ENCODE measurements at regions not wholly inside any gene's neighbourhood (a gene's known extent, or its start where the extent isn't known, plus 50 kb on each side); places are given as distances from the start of the nearest gene placed in this dataset.
"Not testable (repeated sequence)": the region's sequence is repeated elsewhere in the genome, so short reads cannot be mapped to it uniquely, and the experiment has no call there.

DNA sequence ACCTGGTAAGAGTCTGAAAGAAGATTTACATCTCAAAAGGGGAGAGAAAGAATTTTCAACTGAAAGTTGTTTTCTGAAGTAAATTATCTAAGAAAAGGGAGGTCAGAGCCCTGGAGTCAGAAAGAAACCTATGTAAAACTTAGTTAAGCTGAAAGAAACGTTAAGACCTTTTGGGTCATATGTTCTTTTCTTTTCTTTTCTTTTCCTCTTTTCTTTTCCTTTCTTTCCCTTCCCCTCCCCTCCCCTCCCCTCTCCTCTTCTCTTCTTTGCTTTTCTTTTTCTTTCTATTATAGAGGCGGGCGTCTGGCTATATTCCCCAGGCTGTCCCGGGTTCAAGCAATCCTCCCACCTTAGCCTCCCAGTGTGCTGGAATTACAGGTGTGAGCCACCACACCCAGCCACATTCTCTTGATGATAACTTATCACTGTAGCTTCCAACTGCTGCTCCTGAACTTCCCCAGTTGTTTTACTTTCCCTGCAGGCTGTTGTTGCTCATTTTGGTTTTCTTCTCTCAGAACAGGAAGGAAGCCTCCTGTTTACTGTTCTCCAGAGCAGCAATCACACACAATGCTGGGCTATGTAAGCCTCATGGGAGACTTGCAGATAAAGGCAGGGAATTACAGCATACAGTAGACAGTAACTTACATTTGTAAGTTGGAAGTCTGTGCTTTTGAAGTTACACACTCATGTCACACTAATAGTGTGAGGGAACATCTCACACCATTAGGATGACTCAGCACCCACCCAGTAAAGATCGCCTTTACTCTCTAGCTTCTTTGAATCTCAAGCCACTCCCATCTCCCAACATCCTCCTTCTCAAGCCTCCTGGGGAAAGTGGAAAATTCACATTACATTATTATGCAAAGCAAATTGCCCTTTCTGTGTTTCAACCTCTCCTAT, 2216.6 kb upstream of the WWC1 start:
- DNase-seq (ENCODE audit: low spot score): no peak

DNA sequence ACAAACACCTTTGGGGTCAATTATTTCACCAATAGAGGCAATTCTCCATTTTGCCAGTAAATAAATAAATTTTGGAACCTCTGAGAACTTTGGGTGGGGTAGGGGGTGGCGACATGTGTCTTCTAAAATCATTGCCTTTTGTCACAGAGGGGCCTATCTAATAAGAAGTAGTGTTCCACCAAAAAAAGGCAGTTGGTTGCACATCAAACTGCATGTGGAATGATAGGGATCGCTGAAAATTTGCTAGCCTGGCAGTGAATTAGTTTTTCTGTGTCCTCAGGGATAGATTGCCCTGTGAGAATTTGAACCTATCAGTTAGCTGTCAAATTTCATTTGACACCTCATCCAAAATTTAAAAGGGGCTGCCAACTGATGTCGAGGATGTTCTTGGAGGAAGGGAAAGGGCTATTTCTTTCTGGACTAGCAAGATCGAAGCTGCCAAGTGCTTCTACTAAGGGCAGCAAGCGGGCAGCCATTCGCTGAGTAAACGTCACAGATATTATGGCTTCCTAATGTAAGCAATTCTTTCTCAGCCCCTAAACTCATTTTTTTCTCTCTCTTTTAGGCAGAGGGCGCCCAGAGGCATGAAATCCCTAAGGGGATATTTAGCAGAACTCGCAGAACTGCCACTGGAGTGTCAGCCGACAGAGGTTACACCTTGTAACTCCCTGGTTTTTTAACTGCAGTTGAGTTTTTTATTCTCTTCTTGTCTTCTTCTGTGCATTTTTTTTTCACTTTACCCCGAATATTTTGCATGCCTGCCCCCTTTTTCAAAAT, 2208.1 kb upstream of the WWC1 start:
- DNase-seq (ENCODE audit: low spot score): no peak

DNA sequence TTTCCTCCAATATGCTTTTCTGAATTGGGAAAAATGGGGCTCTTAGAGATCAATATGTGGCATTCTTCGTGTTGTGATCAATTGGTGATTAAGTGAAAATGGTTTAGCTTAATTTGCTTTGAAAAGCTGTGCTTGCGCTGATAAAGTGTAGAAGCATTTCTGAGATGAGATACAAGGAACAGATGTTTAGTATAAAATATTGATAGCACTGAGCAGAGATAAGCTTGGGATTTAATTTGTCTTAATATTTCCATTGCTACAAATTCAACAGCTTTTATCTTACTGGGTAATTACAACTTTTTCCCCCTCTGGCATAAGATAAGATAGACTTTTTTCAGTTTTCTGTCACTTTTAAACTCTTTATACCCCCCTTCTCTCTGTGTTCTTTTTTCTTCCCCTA, 2204.9 kb upstream of the WWC1 start:
- DNase-seq (ENCODE audit: low spot score): no peak

DNA sequence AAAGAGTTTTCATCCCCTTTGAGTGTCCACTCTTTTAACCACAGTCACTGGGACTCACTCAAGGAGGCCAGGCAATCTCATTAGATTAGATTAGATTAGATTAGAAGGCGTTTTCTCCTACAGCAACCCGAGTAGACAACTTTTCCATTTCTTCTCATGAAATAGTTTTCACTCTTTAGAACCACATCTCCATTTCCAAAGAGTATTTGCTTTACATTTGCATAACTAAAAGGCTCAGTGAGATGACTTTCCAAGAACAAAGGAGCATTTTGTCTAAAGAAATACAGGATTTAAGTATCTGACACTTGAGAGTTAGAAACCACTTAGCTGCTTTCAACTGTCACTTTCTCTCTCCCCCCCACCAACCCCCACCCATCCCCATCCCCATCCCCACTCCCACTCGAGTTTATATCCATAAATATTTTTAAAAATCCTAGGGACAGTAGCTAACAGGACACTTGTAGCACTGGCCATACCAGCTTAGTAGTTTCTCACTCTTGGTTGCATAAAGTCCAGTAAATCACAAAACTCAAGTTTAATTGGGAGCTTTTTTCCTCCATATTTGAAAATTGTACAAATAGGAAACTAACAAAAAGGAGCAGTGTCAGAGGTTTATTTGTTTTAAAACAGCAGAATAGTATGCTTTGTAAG, 2202.9 kb upstream of the WWC1 start:
- DNase-seq (ENCODE audit: low spot score): no peak

DNA sequence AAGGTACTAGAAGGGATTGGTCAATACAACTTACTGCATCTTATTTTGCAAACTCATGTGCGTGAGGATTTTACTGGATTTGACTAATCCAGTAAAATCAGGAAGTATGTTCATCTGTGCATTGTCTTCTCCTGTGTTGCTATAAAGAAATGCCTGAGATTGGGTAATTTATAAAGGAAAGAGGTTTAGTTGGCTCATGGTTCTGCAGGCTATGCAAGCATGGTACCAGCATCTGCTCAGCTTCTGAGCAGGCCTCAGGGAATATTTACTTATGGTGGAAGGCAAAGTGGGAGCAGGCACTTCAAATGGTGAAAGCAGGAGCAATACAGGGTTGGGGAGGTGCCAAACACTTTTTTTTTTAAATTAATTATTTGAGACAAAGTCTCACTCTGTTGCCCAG, 2199.5 kb upstream of the WWC1 start:
- DNase-seq (ENCODE audit: low spot score): no peak

DNA sequence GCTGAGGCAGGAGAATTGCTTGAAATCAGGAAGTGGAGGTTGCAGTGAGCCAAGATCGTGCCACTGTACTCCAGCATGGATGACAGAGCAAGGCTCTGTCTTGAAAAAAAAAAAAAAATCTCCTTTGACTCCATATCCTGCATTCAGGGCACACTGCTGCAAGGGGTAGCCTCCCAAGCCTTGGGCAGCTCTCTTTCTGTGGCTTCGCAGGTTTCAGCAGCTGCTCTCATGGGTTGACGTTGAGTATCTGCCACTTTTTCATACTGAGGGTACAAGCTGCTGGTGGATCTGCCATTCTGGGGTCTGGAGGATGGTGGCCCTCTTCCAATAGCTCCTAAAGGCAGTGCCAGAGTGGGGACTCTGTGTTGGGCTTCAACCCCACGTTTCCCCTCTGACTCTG, 2198.1 kb upstream of the WWC1 start:
- no peak for DNase-seq (ENCODE audit: low spot score)

DNA sequence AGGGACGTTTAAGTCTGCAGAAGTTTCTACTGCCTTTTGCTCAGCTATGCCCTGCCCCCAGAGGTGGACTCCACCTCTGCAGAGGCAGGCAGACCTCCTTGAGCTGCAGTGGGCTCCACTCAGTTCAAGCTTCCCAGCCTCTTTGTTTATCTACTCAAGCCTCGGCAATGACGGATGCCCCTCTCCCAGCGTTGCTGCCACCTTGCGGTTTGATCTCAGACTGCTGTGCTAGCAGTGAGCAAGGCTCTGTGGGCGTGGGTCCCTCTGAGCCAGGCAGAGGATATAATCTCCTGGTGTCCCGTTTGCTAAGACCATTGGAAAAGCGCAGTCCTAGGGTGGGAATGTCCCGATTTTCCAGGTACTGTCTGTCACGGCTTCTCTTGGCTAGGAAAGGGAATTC, 2188.5 kb upstream of the WWC1 start:
- no peak for DNase-seq (ENCODE audit: low spot score)

DNA sequence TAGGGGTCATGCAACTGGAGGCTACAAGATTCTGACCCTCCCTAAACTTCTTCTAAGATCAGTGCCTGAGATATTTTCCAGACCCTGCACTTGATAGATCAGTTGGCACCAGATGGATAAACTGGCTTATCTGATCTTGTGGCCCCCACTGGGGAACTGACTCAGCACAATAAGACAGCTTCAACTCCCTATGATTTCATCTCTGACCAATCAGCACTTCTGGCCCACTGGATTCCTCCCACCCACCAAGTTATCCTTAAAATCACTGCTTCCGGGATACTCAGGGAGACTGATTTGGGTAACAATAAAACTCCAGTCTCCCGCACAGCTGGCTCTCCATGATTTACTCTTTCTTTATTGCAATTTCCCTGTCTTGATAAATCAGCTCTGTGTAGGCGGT, 2180.4 kb upstream of the WWC1 start:
- DNase-seq (ENCODE audit: low spot score): no peak

DNA sequence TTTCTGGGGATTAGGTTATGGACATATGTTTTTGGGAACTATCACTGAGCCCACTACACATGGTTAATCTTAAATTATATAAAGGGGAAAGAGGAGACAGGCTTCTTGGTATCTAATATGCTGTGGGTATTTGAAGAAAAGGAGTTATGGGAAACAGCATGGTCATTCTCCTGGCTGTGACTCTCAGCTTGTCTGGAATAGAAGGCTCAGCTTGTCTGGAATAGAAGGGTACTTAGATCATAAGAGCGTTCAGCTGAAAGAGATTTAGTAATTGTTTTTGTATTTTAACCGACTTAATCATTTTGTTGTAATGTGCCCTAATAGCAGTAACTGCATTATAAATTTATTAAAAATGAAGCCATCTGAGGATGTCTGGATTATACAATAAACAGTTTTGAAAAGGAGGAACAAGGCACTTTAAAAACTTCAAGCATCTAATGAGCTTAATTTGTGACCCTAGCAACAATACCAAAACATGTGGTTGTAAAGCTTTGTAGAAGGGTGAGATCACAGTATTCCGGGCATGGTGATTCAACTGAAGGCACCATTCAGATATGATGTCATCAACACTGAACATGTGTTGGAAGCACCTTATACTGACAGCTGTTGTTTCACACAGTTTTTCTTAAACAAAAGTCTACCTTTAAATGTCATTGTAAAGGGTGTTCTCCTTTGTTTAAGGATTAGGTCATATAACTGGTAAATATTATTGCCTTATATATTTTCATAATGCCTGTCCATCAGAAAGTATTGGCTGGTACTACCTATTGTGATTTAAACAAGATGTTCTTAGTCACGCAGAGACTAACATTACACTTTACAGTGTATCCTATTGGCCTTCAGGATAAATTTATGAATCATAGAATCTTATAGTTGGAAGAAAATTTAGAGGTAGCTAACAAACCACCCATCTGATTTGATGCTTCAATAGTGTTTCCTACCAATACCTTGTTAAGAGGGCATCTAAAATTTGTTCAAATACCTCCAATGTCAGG, 2174.1 kb upstream of the WWC1 start:
- DNase-seq (ENCODE audit: low spot score): no peak

DNA sequence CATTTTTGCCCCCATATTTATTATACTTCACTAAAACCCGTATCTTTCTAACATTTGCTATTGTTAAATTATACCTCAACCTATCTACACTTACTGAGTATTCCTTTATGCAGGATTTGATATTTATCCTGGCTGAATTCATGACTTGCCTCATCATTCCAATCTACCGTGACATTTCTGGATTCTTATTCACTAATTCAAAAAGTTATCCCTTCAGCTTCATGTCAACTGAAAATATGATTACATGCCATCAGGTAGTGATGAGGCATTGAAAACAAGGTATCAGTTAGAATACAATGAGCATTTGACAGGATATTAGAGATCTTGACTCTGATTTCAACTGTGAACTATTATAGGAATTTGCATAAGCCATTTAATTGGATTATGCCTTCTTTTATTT, 2171.9 kb upstream of the WWC1 start:
- no peak for DNase-seq (ENCODE audit: low spot score)

DNA sequence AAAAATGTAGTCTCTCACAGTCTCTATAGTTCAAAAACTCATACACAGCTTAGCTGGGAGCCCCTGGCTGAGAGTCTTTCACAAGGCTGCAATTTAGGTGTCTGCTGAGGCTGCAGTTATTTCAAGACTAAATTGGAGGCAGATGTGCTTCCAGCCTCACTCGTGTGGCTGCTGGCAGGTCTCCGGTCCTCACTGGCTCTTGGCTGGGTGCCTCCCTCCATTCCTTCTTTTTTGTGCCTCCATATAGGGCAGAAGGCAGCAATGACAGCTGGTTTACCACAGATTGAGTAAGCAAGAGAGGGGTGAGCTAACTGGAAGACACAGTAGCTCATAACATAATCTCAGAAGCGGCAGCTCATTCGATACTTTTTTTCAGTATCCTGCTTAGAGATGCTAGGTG, 2167.7 kb upstream of the WWC1 start:
- DNase-seq (ENCODE audit: low spot score): no peak

DNA sequence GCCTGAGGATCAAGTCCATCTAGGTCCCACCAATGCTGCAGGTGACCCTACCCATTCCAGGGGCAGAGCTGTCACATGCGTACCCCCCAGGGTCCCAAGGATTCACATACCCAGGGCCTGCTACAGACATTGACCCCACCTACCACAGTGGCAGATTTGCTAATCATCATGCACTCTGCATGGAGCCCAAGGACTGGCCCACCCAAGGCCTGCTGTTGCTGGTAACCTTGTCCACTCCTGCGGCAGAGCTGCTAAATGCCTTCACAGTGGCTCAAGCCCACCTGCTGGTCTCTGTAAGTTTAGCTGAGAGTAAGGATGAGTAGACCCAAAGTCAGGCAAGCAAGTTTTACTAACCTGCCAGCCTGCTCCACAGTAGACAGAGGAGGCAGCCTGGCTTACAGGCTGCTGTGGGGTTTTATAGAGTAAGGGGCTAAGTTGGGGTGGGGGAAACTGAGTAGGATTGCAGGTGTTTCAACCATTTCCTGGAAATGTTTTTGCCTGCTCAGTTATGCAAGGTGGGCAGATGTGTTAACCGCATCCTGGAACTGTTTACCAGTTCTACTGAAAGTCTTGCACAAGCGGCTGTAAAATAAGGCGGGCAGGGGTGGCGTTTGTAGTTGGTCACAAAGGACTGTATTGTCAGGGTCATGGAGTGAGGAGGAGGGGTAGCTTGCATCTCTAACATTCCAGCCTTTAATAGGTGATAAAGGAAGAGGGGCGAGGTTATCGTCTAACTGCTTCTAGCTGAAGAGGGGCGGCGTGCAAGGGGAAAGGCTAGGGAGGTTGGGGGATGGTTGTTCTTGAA, 2163.5 kb upstream of the WWC1 start:
- no peak for DNase-seq (ENCODE audit: low spot score)

DNA sequence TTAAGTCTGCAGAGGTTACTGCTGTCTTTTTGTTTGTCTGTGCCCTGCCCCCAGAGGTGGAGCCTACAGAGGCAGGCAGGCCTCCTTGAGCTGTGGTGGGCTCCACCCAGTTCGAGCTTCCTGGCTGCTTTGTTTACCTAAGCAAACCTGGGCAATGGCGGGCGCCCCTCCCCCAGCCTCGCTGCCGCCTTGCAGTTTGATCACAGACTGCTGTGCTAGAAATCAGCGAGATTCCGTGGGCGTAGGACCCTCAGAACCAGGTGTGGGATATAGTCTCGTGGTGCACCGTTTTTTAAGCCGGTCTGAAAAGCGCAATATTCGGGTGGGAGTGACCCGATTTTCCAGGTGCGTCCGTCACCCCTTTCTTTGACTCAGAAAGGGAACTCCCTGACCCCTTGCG, 2146.3 kb upstream of the WWC1 start:
- DNase-seq (ENCODE audit: low spot score): not testable (repeated sequence)

DNA sequence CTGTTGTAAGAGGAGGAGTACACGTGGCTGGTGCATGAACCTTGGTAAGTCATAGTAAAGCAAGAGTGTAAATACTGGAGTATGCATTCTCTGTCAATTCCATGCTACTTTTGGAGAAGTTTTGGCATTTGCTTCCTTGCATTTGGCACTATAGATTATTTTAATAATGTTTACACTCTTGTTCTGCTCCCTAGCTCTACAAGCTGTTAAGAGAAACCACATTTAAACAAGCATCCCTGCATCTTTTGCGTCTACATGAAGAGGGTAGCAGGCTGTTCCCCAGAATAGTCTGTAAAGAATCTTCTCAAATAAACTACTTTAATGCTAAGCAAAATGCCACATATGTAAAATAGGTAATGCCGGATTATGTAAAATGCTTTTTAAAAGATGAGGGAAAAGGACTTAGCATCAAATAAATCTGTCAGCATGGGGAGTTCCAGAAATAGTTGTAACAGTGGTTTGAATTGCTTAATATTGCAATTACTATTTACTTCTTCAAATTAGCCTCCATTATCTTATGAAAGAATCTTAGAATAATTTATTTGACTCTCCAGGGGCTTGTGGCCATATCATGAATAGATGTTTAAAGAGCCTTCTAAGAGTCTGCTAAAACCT, 2127.3 kb upstream of the WWC1 start:
- no peak for DNase-seq (ENCODE audit: low spot score)

DNA sequence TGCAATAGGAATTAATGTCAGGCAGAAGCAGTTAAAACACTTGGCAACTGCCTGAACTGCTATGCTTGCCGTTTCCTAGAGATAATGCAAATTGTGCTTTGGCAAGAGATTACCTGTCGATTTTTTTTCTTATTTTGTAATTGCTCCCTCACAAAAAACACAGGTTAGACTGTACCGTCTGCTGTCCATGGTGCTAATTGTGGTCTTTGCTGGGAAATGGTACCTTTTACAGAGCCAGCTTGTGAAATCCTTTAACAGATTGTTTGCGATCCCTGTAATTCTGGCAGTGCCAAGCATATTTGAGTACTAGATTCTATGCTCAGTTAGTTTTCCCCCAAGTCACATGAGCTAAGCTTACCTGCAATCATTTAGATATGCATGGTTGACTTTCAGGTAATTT, 2125.8 kb upstream of the WWC1 start:
- no peak for DNase-seq (ENCODE audit: low spot score)

DNA sequence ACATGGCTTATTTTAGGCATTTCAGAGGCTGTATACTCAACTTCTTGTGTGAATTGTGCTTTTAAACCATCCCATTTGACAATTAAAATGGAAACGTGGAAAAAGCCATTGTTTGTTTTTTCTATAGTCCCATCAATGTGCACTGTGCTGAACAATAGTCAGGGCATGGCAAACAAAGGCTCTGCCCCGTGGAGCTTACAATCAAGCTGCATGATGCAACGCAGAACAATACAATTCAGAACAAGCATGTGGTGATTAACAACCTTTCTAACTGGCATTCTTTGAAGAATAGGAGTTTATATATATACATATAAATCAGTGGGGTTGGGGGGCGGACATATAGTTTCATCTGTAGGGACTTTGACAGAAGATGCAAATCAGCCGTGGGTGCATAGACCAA, 2125.4 kb upstream of the WWC1 start:
- no peak for DNase-seq (ENCODE audit: low spot score)

DNA sequence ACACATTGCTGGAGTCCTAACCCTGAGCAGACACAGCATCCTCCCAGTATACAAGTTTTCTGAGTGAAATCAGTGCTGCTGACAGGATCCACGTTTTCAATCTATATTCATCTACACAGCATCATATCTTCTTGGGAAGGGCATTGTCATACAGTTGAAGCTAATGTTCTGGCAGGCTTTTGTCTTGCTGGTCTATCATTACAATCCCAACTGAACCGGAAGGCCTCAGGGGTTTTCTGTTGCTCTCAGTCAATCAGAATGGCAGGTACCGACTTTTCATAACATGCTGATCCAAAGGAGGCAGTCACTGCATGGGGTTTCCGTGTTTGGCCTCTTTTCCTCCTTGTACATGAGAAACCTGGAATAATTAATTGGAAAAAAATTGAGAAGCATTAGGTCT, 2118.8 kb upstream of the WWC1 start:
- no peak for DNase-seq (ENCODE audit: low spot score)

DNA sequence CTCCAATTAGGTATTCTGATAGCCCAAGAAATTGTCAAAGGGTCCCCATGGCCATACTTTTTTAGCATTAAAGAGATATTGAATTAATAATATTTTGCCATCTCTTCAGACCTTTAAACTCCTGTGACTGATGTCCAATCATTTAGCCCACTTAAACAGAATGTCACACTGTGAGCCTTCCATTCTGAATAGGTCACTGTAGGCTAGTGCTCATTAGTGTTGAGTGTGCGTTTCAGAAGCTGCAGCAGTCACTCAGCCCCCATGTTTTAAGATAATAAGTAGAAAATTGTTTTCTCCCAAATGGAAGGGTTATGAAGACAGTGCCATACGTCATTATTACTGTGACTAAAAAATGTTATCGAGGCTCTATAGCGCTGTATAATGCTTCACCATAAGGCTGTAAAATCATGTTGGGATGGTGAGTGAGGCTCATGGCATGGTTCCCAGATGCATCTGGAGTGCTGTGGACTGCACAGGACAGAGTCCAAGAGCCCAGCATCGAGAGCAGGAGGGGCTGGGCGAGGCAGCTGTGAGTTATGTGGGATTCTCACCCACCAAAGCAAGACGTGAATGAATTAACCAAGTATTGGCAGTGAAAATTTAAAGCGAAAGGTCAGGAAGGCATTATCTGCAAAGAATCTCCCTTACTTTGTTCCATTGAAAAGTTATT, 2112.9 kb upstream of the WWC1 start:
- DNase-seq (ENCODE audit: low spot score): no peak

DNA sequence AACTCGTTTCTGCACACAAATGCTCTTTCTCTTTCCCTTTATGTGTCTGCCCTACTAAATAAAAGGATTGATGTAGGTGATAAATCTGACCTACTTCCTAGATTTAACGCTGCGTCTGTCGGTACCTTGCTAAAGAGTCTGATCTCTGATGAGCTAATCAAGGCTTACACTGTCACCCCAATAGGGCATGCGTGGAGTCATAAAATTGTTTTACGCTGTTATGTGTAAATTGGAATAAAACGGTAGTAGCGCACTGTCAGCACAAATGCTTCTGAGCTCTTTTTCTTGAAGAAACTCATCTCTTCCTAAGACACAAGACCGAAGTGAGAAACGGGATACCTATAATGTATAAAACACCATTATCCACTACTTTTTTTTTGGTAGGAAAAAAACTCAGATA, 2106.3 kb upstream of the WWC1 start:
- DNase-seq (ENCODE audit: low spot score): no peak
